HG03378 (cell line): ENCODE measurements at regions not wholly inside any gene's neighbourhood (a gene's known extent, or its start where the extent isn't known, plus 50 kb on each side); places are given as distances from the start of the nearest gene placed in this dataset.
"Not testable (repeated sequence)": the region's sequence is repeated elsewhere in the genome, so short reads cannot be mapped to it uniquely, and the experiment has no call there.

ENCODE experiments used
- ATAC-seq: cut with Tn5 transposase; IDR thresholded peaks from one replicate; pipeline ENCODE4 v1.9.1; 2021; ENCODE audit warnings: mild to moderate bottlenecking, moderate library complexity; ENCODE audit not compliant: unreplicated experiment

DNA sequence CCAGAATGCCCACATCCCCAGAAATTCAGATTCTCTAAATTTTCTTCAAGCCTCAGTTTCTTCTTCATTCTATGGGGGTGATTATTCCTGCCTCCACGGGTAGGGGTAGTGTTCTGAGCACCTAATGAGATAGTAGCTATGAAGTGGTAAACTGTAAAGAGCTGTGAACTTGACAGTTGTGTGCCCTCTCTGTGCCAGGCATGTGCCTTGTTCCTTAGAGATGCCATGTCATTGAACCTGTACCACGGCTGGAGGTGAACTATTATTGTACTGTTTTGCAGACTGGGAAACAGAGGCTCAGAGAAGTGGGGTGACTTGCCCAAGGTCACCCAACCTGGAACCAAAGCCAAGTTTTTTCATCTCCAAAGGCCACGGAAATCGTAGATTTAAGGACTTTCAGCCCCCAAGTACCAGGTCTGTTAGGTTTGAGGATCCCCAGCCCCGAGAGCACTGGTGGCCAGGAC, 67.7 kb upstream of the SIRPA start:
- no peak for ATAC-seq

DNA sequence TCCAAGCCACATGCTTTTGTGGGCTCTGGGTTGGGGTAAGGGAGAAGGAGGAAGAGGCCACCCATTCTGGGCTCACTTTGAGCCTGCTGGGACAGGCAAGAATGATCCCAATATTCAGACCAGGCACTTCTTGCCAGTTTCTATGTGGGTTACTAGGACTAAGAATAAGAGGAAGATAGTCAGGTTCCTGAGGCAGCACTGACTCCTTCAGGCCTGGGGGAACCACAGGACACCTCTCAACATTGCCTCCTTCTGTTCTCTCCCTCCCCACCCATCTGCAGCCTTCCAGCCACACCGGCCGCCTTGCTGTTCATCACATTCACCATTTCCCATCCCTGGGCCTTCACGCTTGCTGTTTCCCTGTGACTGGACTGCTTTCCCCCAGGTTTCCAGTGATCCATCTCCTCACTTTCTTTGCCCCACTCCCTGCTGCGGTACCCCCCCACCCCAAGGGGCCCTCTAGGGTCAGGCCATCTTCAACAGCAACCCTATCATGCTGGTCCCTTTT, 69.2 kb upstream of the SIRPA start:
- no peak for ATAC-seq

GRCh38 chr20:1825507-1825906, 69.7 kb upstream of the SIRPA start:
- ATAC-seq: no peak

GRCh38 chr20:1824834-1825233, 70.4 kb upstream of the SIRPA start:
- no peak for ATAC-seq

DNA sequence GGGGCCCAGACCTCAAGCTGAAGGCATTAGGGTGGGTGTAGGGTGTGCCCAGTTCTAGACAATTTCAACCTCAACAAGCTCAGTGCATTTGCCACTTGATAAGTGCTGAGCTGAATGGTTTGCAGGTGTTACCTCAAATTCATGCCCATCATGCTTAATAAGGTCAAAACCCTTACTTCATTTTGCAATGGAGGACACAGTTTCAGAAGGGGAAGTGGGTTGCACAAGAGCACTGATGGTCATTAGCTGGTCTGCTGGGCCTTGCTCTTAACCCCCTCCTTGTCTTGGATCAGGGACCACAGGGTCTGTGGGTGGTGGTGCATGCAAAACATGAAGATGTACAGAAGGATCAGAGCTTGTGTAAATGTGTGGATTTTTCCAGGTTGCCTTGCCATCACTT, 71.0 kb upstream of the SIRPA start:
- no peak for ATAC-seq

GRCh38 chr20:1823450-1823844, 71.8 kb upstream of the SIRPA start:
- ATAC-seq: no peak

DNA sequence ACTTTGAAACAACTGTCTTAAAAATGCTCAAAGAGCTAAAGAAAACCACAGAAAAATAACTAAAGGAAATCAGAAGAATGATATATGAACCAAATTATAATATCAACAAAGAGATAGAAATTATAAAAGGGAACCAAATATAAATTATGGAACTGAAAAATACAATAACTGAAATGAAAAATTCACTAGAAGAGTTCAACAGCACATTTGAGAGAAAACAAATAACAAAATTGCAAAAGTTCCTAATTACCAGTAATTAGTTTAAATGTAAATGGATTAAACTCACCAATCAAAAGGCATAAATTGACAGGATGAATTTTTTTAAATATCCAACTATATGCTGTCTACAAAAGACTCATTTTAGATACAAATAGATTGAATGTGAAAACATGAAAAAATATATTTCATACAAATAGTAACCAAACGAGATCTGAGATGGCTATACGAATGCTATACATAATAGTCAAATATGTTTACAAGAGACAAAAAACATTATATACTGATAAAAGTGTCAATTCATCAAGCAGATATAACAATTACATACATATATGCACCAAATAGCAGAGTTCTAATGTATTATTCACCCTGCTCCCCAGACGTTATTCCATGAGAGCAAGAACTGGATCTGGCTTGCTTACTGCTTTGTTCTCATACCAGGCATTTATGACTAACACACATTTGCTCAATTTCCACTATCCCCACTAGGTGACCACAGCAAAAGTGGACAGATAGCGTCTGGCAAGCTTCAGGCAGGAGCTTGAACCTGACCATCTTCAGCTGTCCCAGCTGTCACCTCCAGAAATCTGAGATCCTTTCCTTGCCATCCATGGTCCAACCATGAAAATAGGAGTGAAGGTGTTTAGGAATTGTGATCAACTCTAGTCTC, 72.4 kb upstream of the SIRPA start:
- no peak for ATAC-seq

DNA sequence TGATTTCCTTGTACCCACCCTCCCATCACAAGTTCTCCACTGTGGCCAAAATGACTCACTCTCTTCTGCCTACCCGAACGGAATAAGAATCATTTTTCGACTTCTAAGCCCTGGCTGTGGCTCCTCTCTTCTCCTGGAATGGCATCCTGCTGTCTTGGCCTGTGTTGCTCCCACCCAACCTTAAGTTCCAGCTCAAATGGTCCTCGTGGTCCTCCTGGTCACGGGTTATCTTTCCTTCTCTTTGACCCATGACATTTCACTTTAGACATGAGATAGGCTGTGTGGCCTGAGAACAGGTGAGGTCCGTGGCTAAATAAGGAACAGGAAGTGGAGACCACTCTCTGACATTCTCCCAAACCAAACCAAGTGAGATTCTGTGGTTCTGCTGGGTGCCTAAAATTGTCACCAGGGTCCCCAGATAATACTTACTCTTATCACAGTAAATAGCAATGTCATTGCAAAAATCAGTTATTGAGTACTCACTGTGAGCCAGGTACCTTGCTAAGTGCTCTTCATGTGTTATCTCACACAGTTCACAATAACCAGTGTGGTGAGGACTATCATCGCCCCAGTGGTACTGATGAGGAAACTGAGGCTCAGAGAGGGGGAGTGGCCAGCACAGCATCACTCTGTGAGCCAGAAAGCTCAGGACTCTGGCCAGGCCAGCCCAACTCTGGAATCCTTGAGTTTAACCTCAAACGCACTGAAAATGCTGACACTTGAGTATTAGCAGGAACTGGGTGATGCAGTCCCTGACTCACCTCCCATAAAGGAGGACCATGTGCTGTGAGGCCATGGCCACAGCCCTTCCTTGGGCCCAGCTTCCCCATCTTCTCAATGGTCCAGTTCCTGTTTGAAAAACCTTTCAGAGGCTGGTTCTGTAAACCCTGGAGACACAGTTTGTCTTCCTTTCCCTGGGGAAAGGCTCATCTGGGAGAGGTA, 74.8 kb upstream of the SIRPA start:
- ATAC-seq: no peak

DNA sequence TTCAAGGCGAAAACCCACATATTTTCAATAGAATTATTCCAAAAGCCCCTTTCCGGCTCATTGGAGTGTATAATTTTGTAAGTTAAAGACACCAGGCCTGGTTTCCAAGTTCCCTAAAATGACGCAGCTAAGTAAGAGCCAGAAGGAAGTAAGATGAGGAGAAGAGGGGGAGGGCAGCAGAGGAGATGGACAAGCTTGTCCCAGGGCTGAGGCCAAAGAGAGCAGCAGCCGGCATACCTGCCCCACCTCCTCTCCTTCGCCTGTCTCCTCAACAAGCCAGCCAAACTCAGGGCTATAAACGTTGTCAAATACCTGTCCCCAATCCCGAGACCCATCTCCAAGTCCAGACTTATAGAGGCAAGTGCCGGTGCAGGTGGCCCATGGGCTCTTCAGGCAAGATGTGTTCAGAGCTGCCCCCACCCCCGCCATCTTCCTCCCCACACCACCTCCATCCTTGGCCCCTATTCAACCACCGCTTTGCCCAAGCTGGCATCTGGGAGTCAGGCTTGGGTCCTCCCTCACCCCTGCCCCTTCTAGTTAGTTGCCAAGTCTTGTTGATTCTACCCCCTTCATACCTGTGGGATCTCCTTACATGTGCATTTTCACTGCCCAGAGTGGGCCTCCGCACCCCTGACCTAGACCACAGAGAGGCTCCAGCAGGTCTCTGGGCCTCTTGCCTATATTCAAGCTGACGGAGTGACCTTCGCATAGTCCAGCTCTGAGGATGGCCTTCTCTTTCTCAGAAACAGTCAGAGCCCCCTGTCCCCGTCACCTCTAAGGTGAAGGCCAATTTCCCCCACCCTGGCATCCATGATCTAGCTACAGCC, 75.7 kb upstream of the SIRPA start:
- no peak for ATAC-seq

DNA sequence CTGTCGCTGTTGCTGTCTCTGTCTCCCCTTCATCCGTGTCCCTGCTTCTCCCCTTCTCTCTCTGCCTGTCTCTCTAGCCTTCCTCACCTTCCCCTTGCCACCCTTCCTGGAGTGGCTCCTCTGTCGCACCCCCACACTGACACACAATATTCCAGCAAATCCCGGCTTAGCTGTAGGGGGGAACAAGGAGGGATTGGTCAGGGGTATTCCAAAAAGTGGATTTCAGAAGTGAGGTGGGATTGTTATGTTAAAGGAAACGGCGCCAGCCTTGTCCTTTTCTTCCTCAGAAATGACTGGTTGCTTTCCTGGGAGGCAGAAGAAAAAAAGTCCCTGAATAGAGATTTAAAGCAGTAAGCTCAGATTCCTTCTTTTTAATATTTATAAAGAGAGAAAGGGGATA, 76.3 kb upstream of the SIRPA start:
- ATAC-seq: no peak

- ATAC-seq: no peak
These were observed 76.9 kb upstream of the SIRPA start for GRCh38 chr20:1818247-1818840.

GRCh38 chr20:1817577-1818211, 77.5 kb upstream of the SIRPA start:
- no peak for ATAC-seq

DNA sequence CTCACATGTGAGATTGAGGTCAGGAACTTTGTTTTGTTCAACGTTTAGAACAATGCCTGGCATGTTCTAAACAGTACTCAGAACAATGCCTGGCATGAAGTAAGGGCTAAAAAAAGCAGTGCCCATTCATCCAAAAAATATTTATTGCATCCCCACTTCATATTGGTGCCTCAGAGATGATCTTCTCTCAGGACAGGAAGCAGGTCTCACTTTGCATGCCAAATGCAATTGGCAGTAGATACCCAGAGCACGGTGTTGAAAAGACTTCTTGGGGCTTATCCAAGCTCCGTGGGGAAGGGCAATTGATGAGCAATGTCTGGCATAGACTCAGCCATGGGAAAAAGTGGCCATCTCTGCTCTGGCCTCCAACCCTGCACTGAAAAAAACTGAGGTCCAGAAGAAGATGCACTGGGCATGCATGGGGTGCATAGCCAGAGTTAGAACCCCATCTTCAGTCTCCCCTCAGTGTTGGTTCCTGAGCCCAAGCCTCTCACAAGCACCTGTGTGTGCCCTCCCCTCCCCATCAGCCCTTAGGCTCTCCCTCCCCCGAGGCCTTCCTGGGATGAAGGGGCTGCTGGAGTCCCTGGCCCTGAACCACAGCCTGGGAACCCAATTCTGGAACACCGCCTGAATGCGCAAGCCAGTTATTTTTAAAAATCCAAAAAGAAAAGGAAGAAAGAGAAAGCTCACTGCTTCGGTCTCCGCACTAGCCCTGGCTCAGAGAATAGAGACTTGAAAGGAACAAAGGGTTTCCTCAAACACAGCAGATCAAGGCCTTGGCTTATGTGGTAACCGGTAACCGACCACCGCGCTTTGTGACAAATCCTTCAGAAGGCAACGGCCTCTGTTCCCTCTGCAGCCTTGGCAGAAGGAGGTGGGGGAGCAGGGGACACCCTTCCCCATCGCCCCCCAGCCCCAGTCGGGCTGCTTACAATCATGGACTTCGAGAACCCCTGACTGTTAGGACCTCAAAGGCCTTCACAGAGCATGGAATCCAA, 78.5 kb upstream of the SIRPA start:
- ATAC-seq: no peak

DNA sequence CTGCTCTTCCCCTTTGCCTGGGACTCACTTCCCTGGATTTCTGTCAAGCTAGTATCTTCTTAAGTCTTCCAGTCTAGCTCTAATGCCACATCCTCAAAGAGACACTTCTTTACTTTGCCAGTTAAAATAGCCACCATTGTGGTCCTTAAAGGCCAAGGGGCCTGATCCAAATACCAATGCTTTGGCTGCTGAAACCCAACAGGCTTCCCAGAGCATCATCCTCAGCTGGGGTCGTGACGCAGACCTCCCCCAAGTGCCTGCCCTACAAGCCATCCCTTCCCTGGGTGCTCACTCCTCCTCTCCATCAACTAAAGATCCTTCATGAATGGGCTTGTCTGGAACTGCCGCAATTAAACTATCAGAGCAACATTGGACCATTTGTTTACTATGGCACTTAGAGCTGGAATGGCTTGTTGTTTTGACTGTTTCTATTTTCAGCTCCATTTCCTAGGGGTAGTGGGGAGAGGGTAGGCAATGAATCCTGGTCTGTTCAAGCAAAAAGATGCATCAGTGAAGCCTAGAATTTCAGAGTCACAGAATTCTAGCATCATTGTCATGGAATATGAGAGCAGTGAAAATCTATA, 79.6 kb upstream of the SIRPA start:
- ATAC-seq: no peak

GRCh38 chr20:1814861-1815260, 80.3 kb upstream of the SIRPA start:
- not testable (repeated sequence) for ATAC-seq

DNA sequence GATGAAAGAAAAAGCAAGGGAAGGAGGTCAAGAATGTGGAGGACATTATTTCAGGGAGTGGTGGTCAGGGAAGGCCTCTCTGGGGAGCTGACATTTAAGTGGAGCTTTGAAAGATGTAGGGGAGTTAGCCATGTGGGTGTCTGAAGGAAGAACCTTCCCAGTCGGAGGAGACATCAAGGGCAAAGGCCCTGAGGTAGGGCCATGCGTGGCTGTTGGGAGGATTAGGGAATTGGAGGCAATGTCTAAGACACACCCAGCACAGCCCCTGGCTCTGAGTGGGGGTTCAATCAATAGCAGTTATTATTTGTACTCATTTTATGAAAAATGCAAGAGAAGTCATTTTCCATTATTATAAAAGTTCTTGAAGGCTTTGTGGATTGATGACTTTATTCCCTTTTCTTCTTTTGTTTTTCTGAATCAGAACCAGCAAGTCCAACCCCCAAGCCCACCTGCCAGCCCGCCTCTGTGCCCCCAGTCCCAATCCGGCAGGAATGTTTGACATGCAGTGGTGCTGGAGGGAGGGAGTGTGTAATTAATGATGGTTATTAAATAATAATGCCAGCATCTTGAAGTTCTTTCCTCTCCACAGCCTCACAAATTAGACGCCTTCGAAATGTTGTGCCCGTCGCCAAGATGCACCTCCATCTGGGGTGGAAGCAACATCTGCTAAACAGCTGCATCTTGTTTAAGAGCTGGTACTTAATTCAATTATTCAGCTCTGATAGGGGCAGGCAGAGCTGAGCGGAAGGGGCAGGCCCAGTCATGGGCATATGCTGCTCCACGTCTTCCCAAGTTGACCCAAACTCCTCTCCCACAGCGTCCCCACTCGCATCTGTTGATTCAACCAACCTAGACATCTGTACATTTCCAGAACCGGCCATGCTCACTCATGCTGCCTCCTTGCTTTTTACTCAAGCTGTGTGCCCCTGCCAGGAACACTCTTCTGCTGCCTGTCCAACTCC, 81.3 kb upstream of the SIRPA start:
- ATAC-seq: no peak

DNA sequence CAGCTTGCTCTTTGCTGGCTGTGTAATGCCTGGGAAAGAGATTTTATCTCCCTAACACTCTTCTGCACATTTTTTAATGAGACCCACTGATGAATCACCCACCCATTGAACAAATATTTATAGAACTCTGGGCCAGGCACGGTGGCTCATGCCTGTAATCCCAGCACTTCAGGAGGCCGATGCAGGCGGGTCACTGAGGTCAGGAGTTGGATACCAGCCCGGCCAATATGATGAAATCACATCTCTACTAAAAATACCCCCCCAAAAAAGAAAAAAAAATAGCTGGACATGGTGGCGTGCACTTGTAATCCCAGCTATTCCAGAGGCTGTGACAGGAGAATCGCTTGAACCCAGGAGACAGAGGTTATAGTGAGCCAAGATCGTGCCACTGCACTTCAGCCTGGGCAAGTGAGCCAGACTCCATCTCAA, 82.1 kb upstream of the SIRPA start:
- no peak for ATAC-seq
